PC-3 (cell line): ENCODE measurements at regions not wholly inside any gene's neighbourhood (a gene's known extent, or its start where the extent isn't known, plus 50 kb on each side); places are given as distances from the start of the nearest gene placed in this dataset.

ENCODE experiments used
- CTCF ChIP-seq: fragments of 300-600 bp; sonication (generic); conservative IDR thresholded peaks from 2 replicates; pipeline ENCODE4 v1.5.1; 2017; ENCODE audit warnings: antibody characterized with exemption, low read depth, mild to moderate bottlenecking, low read length
- EZH2 ChIP-seq: fragments of 300-600 bp; sonication (generic); IDR thresholded peaks from one replicate; pipeline ENCODE4 v1.6.1; 2017; ENCODE audit warnings: antibody characterized with exemption, mild to moderate bottlenecking, low read length; ENCODE audit not compliant: unreplicated experiment

GRCh38 chr4:175996206-175996605 is 69.4 kb upstream of the WDR17 start:
- TF ChIP-seq CTCF: no peak
- TF ChIP-seq EZH2: no peak
